ENCODE measurements at regions not wholly inside any gene's neighbourhood (a gene's known extent, or its start where the extent isn't known, plus 50 kb on each side); places are given as distances from the start of the nearest gene placed in this dataset.

DNA sequence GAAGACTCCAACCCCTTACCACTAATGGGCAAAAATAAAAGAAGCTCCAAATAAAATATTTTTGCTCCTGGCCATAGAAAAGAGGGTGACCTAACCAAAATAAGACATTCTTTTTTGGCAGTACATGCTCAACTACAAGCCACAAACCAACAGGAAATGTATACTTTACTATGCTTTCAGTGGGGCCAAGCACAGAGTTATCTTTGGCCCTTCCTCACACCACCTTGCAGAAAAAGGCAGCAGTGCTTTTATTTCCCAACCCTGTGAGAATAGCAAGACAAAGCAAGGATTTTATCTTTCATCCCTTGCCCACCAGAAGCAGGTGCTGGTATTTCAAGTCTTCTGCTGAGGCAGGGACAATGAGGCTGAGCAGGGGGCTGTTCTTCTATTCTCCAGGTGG lies 1493.1 kb downstream of the CDH11 start:
- intact Hi-C loops (cut with micrococcal nuclease): no loop called here

DNA sequence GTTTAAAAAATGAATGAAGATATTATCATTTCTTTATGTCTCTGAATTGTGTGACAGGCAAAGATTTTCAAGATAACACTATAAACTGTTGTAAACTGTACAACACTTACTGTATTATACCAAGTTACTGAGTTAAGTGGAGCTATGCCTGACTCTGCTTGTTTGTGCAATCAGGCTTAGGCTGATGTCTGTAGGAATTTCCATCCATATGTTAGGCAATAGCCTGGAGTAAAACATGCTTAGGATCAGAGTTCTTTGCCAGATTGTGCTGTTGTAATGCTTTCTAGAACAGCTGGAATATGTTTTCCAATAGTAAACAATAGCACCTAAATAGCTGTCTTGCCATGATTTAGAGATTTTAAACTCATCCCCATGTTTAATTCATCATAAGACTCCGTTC lies 1496.7 kb downstream of the CDH11 start:
- no peaks in the 10 kb centered on the region for H3K36me3 Mint-ChIP-seq
- no peaks in the 10 kb centered on the region for H3K36me3 ChIP-seq (ENCODE audit: control insufficient read depth, insufficient read depth, low read length)
- intact Hi-C loops (cut with micrococcal nuclease): no loop called here
- H3K9me3 Mint-ChIP-seq: peaks cover 6 to 11% of the 10 kb centered on the region in 2 donors
- no peaks in the 10 kb centered on the region for H3K27me3 ChIP-seq (ENCODE audit: control insufficient read depth, insufficient read depth, low read length)
- ATAC-seq: no peak
- H3K9me3 ChIP-seq (ENCODE audit: control insufficient read depth, insufficient read depth, low read length): no peaks in the 10 kb centered on the region
- no peak overlapping the region for H3K4me3 ChIP-seq (ENCODE audit: low read length)
- no peaks in the 10 kb centered on the region for H3K4me1 Mint-ChIP-seq
- H3K27ac Mint-ChIP-seq: no peak overlapping the region
- no peaks in the 10 kb centered on the region for H3K4me1 ChIP-seq (ENCODE audit: control insufficient read depth, insufficient read depth, low read length)
- no peak overlapping the region for H3K4me3 Mint-ChIP-seq
- H3K27ac ChIP-seq (ENCODE audit: low read length): no peak overlapping the region
- TF ChIP-seq, protein P1, sequence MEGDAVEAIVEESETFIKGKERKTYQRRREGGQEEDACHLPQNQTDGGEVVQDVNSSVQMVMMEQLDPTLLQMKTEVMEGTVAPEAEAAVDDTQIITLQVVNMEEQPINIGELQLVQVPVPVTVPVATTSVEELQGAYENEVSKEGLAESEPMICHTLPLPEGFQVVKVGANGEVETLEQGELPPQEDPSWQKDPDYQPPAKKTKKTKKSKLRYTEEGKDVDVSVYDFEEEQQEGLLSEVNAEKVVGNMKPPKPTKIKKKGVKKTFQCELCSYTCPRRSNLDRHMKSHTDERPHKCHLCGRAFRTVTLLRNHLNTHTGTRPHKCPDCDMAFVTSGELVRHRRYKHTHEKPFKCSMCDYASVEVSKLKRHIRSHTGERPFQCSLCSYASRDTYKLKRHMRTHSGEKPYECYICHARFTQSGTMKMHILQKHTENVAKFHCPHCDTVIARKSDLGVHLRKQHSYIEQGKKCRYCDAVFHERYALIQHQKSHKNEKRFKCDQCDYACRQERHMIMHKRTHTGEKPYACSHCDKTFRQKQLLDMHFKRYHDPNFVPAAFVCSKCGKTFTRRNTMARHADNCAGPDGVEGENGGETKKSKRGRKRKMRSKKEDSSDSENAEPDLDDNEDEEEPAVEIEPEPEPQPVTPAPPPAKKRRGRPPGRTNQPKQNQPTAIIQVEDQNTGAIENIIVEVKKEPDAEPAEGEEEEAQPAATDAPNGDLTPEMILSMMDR (IDR thresholded peaks at IDR 0.05): no peak
- H3K27me3 Mint-ChIP-seq (ENCODE audit: low read depth in 2 of 2): no peaks in the 10 kb centered on the region
- no peak for DNase-seq
- WGBS (ENCODE audit: insufficient coverage): no CpG with 5 or more reads among the region's 1 CpG

More for the DNA sequence above, 1493.1 kb downstream of the CDH11 start:
- H3K4me1 Mint-ChIP-seq: no peaks in the 10 kb centered on the region
- no peaks in the 10 kb centered on the region for H3K4me1 ChIP-seq (ENCODE audit: control insufficient read depth, insufficient read depth, low read length)
- no peak overlapping the region for H3K27ac Mint-ChIP-seq
- no peaks in the 10 kb centered on the region for H3K36me3 ChIP-seq (ENCODE audit: control insufficient read depth, insufficient read depth, low read length)
- H3K4me3 Mint-ChIP-seq: no peak overlapping the region
- H3K9me3 ChIP-seq (ENCODE audit: control insufficient read depth, insufficient read depth, low read length): no peaks in the 10 kb centered on the region
- TF ChIP-seq, protein P1 (IDR thresholded peaks at IDR 0.05): no peak
- no peak overlapping the region for H3K4me3 ChIP-seq (ENCODE audit: low read length)
- peaks cover 6 to 23% of the 10 kb centered on the region in 2 donors for H3K9me3 Mint-ChIP-seq
- ATAC-seq (no peak), DNase-seq (no peak)
- H3K27ac ChIP-seq (ENCODE audit: low read length): no peak overlapping the region
- no peaks in the 10 kb centered on the region for H3K27me3 ChIP-seq (ENCODE audit: control insufficient read depth, insufficient read depth, low read length)
- H3K27me3 Mint-ChIP-seq (ENCODE audit: low read depth in 2 of 2): no peaks in the 10 kb centered on the region
- no peaks in the 10 kb centered on the region for H3K36me3 Mint-ChIP-seq

- Mint-ChIP-seq H3K27ac (no peak overlapping the region), H3K27me3 (ENCODE audit: low read depth in 2 of 2) (no peaks in the 10 kb centered on the region), H3K9me3 (peaks cover 6 to 10% of the 10 kb centered on the region in 2 donors), H3K4me3 (no peak overlapping the region), H3K36me3 (no peaks in the 10 kb centered on the region), H3K4me1 (no peaks in the 10 kb centered on the region)
- Histone ChIP-seq H3K27me3 (ENCODE audit: control insufficient read depth, insufficient read depth, low read length) (no peaks in the 10 kb centered on the region), H3K9me3 (ENCODE audit: control insufficient read depth, insufficient read depth, low read length) (no peaks in the 10 kb centered on the region), H3K36me3 (ENCODE audit: control insufficient read depth, insufficient read depth, low read length) (no peaks in the 10 kb centered on the region), H3K4me1 (ENCODE audit: control insufficient read depth, insufficient read depth, low read length) (no peaks in the 10 kb centered on the region), H3K27ac (ENCODE audit: low read length) (no peak overlapping the region), H3K4me3 (ENCODE audit: low read length) (no peak overlapping the region)
- ATAC-seq: no peak
- 85% methylated on average over 3 of the region's 4 CpGs for WGBS (ENCODE audit: insufficient coverage)
- TF ChIP-seq, protein P1 (IDR thresholded peaks at IDR 0.05): no peak
- DNase-seq: no peak
- intact Hi-C loops (cut with micrococcal nuclease): no loop called here
Measured at GRCh38 chr16:63623551-63624039, 1498.3 kb downstream of the CDH11 start.

GRCh38 chr16:63618896-63619485 lies 1502.9 kb downstream of the CDH11 start:
- DNase-seq (no peak), ATAC-seq (no peak)
- Histone ChIP-seq H3K9me3 (ENCODE audit: control insufficient read depth, insufficient read depth, low read length) (peaks cover 8% of the 10 kb centered on the region), H3K4me3 (ENCODE audit: low read length) (no peak overlapping the region), H3K27ac (ENCODE audit: low read length) (no peak overlapping the region), H3K27me3 (ENCODE audit: control insufficient read depth, insufficient read depth, low read length) (no peaks in the 10 kb centered on the region), H3K4me1 (ENCODE audit: control insufficient read depth, insufficient read depth, low read length) (no peaks in the 10 kb centered on the region), H3K36me3 (ENCODE audit: control insufficient read depth, insufficient read depth, low read length) (no peaks in the 10 kb centered on the region)
- Mint-ChIP-seq H3K9me3 (peaks cover 0 to 3% of the 10 kb centered on the region in 2 donors), H3K27ac (no peak overlapping the region), H3K4me1 (no peaks in the 10 kb centered on the region), H3K27me3 (ENCODE audit: low read depth in 2 of 2) (no peaks in the 10 kb centered on the region), H3K36me3 (no peaks in the 10 kb centered on the region), H3K4me3 (no peak overlapping the region)
- TF ChIP-seq, protein P1 (IDR thresholded peaks at IDR 0.05): no peak
- 83% methylated on average over 1 of the region's 3 CpGs for WGBS (ENCODE audit: insufficient coverage)
- intact Hi-C loops (cut with micrococcal nuclease): no loop called here

Data from natural killer cell (primary cell).